ENCODE measurements at regions not wholly inside any gene's neighbourhood (a gene's known extent, or its start where the extent isn't known, plus 50 kb on each side); places are given as distances from the start of the nearest gene placed in this dataset.

DNA sequence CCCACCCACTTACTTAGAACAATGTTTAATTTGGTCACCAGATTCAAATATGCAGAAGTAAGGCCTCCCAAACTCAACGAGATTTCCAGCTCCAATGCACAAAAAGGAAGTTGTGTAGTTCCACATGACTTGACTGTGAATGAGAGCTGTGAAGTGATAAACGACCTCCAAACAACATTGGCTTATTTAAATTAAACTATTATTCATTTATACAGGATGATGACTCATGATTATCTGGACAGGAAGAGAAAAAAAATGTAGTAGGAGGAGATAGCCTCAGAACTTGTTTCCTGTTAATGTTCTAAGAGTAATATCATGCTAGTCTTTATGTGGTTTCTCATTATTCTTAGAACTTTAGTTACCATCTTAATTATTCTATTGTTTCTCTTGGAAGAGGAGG, 237.3 kb downstream of the C1D start:
- H3K9me3 ChIP-seq = no peaks in the 10 kb centered on the region
- POLR2A ChIA-PET = no interaction called here
- CTCF ChIA-PET = no interaction called here
- 2% methylated on average over 2 of the region's 2 CpGs for WGBS (ENCODE audit: missing lambda C conversion rate)
- TF ChIP-seq, protein P1, sequence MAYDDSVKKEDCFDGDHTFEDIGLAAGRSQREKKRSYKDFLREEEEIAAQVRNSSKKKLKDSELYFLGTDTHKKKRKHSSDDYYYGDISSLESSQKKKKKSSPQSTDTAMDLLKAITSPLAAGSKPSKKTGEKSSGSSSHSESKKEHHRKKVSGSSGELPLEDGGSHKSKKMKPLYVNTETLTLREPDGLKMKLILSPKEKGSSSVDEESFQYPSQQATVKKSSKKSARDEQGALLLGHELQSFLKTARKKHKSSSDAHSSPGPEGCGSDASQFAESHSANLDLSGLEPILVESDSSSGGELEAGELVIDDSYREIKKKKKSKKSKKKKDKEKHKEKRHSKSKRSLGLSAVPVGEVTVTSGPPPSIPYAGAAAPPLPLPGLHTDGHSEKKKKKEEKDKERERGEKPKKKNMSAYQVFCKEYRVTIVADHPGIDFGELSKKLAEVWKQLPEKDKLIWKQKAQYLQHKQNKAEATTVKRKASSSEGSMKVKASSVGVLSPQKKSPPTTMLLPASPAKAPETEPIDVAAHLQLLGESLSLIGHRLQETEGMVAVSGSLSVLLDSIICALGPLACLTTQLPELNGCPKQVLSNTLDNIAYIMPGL (CRISPR knock-in tag; IDR thresholded peaks at IDR 0.05; ENCODE audit: borderline replicate concordance) = no peak
- TF ChIP-seq ZNF302 (CRISPR knock-in tag; IDR thresholded peaks at IDR 0.05) (no peak), FOSL2 (IDR thresholded peaks at IDR 0.05) (no peak), FOSL2 (CRISPR knock-in tag; IDR thresholded peaks at IDR 0.05) (peak; percentile 61)
- TF ChIP-seq, protein P2, sequence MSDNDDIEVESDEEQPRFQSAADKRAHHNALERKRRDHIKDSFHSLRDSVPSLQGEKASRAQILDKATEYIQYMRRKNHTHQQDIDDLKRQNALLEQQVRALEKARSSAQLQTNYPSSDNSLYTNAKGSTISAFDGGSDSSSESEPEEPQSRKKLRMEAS (IDR thresholded peaks at IDR 0.05) = no peak
- ATAC-seq = no peak
- no peak overlapping the region for H3K27ac ChIP-seq
- no peak overlapping the region for H3K4me3 ChIP-seq
- no peak for DNase-seq (ENCODE audit: low read depth in 1 of 2, low spot score in 1 of 2)
- no peak overlapping the region for H3K4me2 ChIP-seq
- no peaks in the 10 kb centered on the region for H3K4me1 ChIP-seq
- FAIRE-seq = no peak

DNA sequence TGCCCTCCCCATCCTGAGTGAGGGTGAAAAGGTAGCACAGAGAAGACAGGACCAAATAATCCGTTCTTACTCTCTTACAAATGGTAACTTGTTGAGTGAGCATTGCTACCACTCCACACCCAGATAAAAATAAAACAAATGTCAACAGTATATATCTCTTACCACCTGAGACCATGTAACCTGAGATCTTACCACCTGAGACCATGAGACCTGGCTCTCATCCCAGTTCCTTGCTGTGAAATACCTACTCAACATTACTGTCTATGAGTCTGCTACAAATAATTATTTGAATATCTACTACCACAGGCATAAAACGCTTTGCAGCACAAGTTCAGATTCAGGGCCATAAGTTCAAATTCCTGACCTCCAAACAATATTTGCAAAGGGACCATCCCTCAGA, 234.7 kb downstream of the C1D start:
- DNase-seq (ENCODE audit: low read depth in 1 of 2, low spot score in 1 of 2) (no peak), ATAC-seq (no peak), FAIRE-seq (no peak)
- Histone ChIP-seq H3K9me3 (no peaks in the 10 kb centered on the region), H3K4me1 (no peaks in the 10 kb centered on the region), H3K4me2 (no peak overlapping the region), H3K4me3 (no peak overlapping the region), H3K27ac (no peak overlapping the region)
- CTCF ChIA-PET = no interaction called here
- WGBS (ENCODE audit: missing lambda C conversion rate) = 32% methylated on average over 2 of the region's 2 CpGs
- POLR2A ChIA-PET = no interaction called here
- TF ChIP-seq MAZ (IDR thresholded peaks at IDR 0.05; ENCODE audit: borderline replicate concordance, low read depth, low read length) (no peak), FOSL2 (IDR thresholded peaks at IDR 0.05) (no peak), FOSL2 (CRISPR knock-in tag; IDR thresholded peaks at IDR 0.05) (no peak), POLR2A (IDR thresholded peaks at IDR 0.05; ENCODE audit: low read length) (no peak), TFCP2L1 (CRISPR knock-in tag; IDR thresholded peaks at IDR 0.05) (no peak), BHLHE40 (IDR thresholded peaks at IDR 0.05; ENCODE audit: low read depth, low read length) (no peak)
- TF ChIP-seq, protein P3, sequence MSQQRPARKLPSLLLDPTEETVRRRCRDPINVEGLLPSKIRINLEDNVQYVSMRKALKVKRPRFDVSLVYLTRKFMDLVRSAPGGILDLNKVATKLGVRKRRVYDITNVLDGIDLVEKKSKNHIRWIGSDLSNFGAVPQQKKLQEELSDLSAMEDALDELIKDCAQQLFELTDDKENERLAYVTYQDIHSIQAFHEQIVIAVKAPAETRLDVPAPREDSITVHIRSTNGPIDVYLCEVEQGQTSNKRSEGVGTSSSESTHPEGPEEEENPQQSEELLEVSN (IDR thresholded peaks at IDR 0.05; ENCODE audit: borderline replicate concordance, low read depth) = no peak

DNA sequence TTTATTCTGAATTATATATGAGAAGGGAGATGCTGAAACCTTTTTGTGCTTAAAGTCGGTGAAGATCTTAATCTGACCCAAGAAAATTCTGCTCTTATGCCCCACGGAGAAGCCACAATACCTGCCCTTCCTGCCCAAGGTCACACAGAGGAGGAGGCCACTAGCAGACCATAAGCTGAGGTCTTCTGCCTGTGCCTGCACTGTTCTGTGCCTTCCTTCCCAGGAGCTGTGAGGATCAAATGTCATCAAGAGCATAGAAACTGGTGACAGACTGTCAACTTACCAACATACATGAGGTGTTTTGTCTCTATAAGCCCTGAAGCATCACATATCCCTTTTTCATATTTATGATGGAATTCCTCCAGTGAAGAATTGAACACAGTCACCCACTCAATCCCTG, 233.3 kb downstream of the C1D start:
- POLR2A ChIA-PET = no interaction called here
- TF ChIP-seq RARB (CRISPR knock-in tag; IDR thresholded peaks at IDR 0.05) (no peak), ESRRA (IDR thresholded peaks at IDR 0.05; ENCODE audit: borderline replicate concordance, low read length) (no peak), RCOR1 (IDR thresholded peaks at IDR 0.05; ENCODE audit: low read depth, low read length) (no peak), POLR2AphosphoS2 (conservative IDR thresholded peaks at IDR 0.05; ENCODE audit: low read length) (no peak)
- no peak overlapping the region for H3K27ac ChIP-seq
- no peaks in the 10 kb centered on the region for H3K9me3 ChIP-seq
- FAIRE-seq = no peak
- H3K4me2 ChIP-seq = no peak overlapping the region
- WGBS (ENCODE audit: missing lambda C conversion rate) = 4% methylated on average over 2 of the region's 2 CpGs
- no peak overlapping the region for H3K4me3 ChIP-seq
- no peaks in the 10 kb centered on the region for H3K4me1 ChIP-seq
- CTCF ChIA-PET = interaction anchor here (1.5 to 1.9 kb wide), 2 partner anchors 9 to 17 kb away, joined by 4 to 6 read pairs; no protein-coding TSS in a partner anchor
- DNase-seq (ENCODE audit: low read depth in 1 of 2, low spot score in 1 of 2) = no peak
- ATAC-seq = no peak

DNA sequence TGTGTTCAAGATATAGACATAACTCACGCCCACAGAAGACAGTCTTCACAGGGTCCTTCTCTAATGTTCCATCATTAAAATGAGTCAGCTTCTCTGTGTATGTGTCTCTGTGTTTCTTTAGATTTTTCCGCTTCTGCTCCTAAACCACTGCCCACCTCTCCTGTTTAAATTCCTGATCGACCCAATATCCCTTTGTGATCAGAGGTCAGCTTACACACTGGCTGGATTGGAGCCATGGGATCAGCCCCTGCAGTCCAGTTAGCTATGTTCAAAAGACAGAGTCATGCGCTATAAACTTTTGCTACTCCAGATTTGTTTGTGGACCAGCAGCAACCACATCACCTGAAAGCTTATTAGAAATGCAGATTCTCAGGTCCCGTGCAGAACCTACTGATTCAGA, 229.2 kb downstream of the C1D start:
- CTCF ChIA-PET = interaction anchor here (0.6 to 1.7 kb wide), 2 partner anchors 13 to 99 kb away, joined by 3 to 5 read pairs; no protein-coding TSS in a partner anchor
- Histone ChIP-seq H3K4me1 (no peaks in the 10 kb centered on the region), H3K9me3 (no peaks in the 10 kb centered on the region), H3K4me3 (no peak overlapping the region), H3K4me2 (no peak overlapping the region), H3K27ac (no peak overlapping the region)
- TF ChIP-seq KDM5A (IDR thresholded peaks at IDR 0.05) = no peak
- no peak for TF ChIP-seq NPAS2 (CRISPR knock-in tag; IDR thresholded peaks at IDR 0.05; ENCODE audit: borderline replicate concordance)
- no peak for TF ChIP-seq EHF (CRISPR knock-in tag; IDR thresholded peaks at IDR 0.05)
- TF ChIP-seq MAZ (IDR thresholded peaks at IDR 0.05; ENCODE audit: borderline replicate concordance, low read depth, low read length) = no peak
- TF ChIP-seq CEBPB (IDR thresholded peaks at IDR 0.05) = no peak
- no peak for TF ChIP-seq ZC3H11A (IDR thresholded peaks at IDR 0.05)
- TF ChIP-seq RNF2 (IDR thresholded peaks at IDR 0.05; ENCODE audit: borderline replicate concordance, low read depth) = no peak
- no peak for TF ChIP-seq POLR2A (IDR thresholded peaks at IDR 0.05; ENCODE audit: low read length)
- TF ChIP-seq SREBF2 (IDR thresholded peaks at IDR 0.05) = no peak
- ATAC-seq (no peak), DNase-seq (ENCODE audit: low read depth in 1 of 2, low spot score in 1 of 2) (no peak), FAIRE-seq (no peak)
- 57% methylated on average over 5 of the region's 5 CpGs for WGBS (ENCODE audit: missing lambda C conversion rate)
- POLR2A ChIA-PET = no interaction called here
